ENCODE measurements at regions not wholly inside any gene's neighbourhood (a gene's known extent, or its start where the extent isn't known, plus 50 kb on each side); places are given as distances from the start of the nearest gene placed in this dataset.

- no peak for TF ChIP-seq POLR2AphosphoS5 (IDR thresholded peaks at IDR 0.05; ENCODE audit: borderline replicate concordance, low read depth, low read length)
- TF ChIP-seq EZH2 (IDR thresholded peaks at IDR 0.05): no peak
- TF ChIP-seq FOXP2 (optimal IDR thresholded peaks at IDR 0.05; ENCODE audit: control extremely low read depth, extremely low read length, insufficient read depth): no peak
Measured at GRCh38 chr3:16067837-16068471, 106.5 kb upstream of the GALNT15 start.

Data from SK-N-MC (cell line).